H9 (cell line): ENCODE measurements at regions not wholly inside any gene's neighbourhood (a gene's known extent, or its start where the extent isn't known, plus 50 kb on each side); places are given as distances from the start of the nearest gene placed in this dataset.

Experiments used
- DNase-seq: peaks from one replicate; pipeline ENCODE4 v3.0.0-alpha.2; 2017
- H2AFZ ChIP-seq: one replicate; pipeline ENCODE4 v1.6.1; 2013; ENCODE audit warnings: mild to moderate bottlenecking, low read length, control low read depth, moderate library complexity
- H2AK5ac ChIP-seq: 2 replicates; pipeline ENCODE4 v1.6.1; 2013; ENCODE audit warnings: low read length, control low read depth, mixed read lengths; ENCODE audit not compliant: insufficient read length
- H2BK120ac ChIP-seq: one replicate; pipeline ENCODE4 v1.6.1; 2013; ENCODE audit warnings: low read depth, mild to moderate bottlenecking, low read length, control low read depth, inconsistent platforms; ENCODE audit not compliant: poor library complexity, severe bottlenecking
- H2BK12ac ChIP-seq: 2 replicates; pipeline ENCODE4 v1.6.1; 2013; ENCODE audit warnings: low read length, control low read depth, mixed read lengths, low read depth; ENCODE audit not compliant: insufficient read length
- H2BK15ac ChIP-seq: 2 replicates; pipeline ENCODE4 v1.6.1; 2013; ENCODE audit warnings: low read depth, low read length, control low read depth
- H2BK20ac ChIP-seq: one replicate; pipeline ENCODE4 v1.6.1; 2013; ENCODE audit warnings: low read depth, mild to moderate bottlenecking, low read length, control low read depth, inconsistent platforms; ENCODE audit not compliant: poor library complexity, severe bottlenecking
- H2BK5ac ChIP-seq: 2 replicates; pipeline ENCODE4 v1.6.1; 2013; ENCODE audit warnings: low read length, control low read depth, mixed read lengths; ENCODE audit not compliant: insufficient read length
- H3K14ac ChIP-seq: 2 replicates; pipeline ENCODE4 v1.6.1; 2013; ENCODE audit warnings: low read length, control low read depth; ENCODE audit not compliant: insufficient read depth
- H3K18ac ChIP-seq: 2 replicates; pipeline ENCODE4 v1.6.1; 2013; ENCODE audit warnings: low read depth, mild to moderate bottlenecking, mixed read lengths, low read length, control low read depth; ENCODE audit not compliant: insufficient read length
- H3K23ac ChIP-seq: 2 replicates; pipeline ENCODE4 v1.6.1; 2013; ENCODE audit warnings: low read length, control low read depth, mixed read lengths, low read depth; ENCODE audit not compliant: insufficient read length
- H3K23me2 ChIP-seq: 2 replicates; pipeline ENCODE4 v1.6.1; 2013; ENCODE audit warnings: low read depth, mild to moderate bottlenecking, mixed read lengths, low read length, control low read depth; ENCODE audit not compliant: insufficient read length, poor library complexity, severe bottlenecking
- H3K27ac ChIP-seq: 2 replicates; pipeline ENCODE4 v1.5.1; 2013; ENCODE audit warnings: low read length, control low read depth, mixed read lengths, low read depth; ENCODE audit not compliant: insufficient read length
- H3K27me3 ChIP-seq: 2 replicates; pipeline ENCODE4 v1.6.1; 2013; ENCODE audit warnings: low read length, control low read depth, inconsistent platforms; ENCODE audit not compliant: insufficient read depth
- H3K4ac ChIP-seq: 2 replicates; pipeline ENCODE4 v1.6.1; 2013; ENCODE audit warnings: low read depth, mild to moderate bottlenecking, control low read depth, inconsistent platforms, low read length, moderate library complexity
- H3K4me1 ChIP-seq: 2 replicates; pipeline ENCODE4 v1.6.1; 2013; ENCODE audit warnings: low read length, control low read depth, inconsistent platforms; ENCODE audit not compliant: insufficient read depth
- H3K4me2 ChIP-seq: 2 replicates; pipeline ENCODE4 v1.6.1; 2013; ENCODE audit warnings: low read length, control low read depth, mixed read lengths; ENCODE audit not compliant: insufficient read length, insufficient read depth
- H3K56ac ChIP-seq: 2 replicates; pipeline ENCODE4 v1.6.1; 2013; ENCODE audit warnings: low read depth, mild to moderate bottlenecking, mixed read lengths, low read length, control low read depth; ENCODE audit not compliant: insufficient read length
- H3K79me1 ChIP-seq: 2 replicates; pipeline ENCODE4 v1.6.1; 2013; ENCODE audit warnings: low read depth, mild to moderate bottlenecking, moderate library complexity, low read length, control low read depth, inconsistent platforms; ENCODE audit not compliant: insufficient read depth, poor library complexity, severe bottlenecking
- H3K79me2 ChIP-seq: 2 replicates; pipeline ENCODE4 v1.6.1; 2013; ENCODE audit warnings: low read length, control low read depth, inconsistent platforms; ENCODE audit not compliant: insufficient read depth
- H3K9ac ChIP-seq: 2 replicates; pipeline ENCODE4 v1.6.1; 2013; ENCODE audit warnings: low read length, control low read depth, mixed read lengths; ENCODE audit not compliant: insufficient read length; ENCODE audit errors: extremely low read depth
- H3K9me3 ChIP-seq: one replicate; pipeline ENCODE4 v1.6.1; 2013; ENCODE audit warnings: low read depth, low read length, inconsistent platforms; ENCODE audit not compliant: control insufficient read depth
- H3T11ph ChIP-seq: one replicate; pipeline ENCODE4 v1.6.1; 2013; ENCODE audit warnings: mild to moderate bottlenecking, low read length, control low read depth, inconsistent platforms
- H4K20me1 ChIP-seq: one replicate; pipeline ENCODE4 v1.6.1; 2013; ENCODE audit not compliant: control insufficient read depth, insufficient read length, insufficient read depth
- H4K5ac ChIP-seq: 2 replicates; pipeline ENCODE4 v1.6.1; 2013; ENCODE audit warnings: low read depth, mild to moderate bottlenecking, mixed read lengths, low read length, control low read depth; ENCODE audit not compliant: insufficient read length
- H4K8ac ChIP-seq: replicated peaks from 2 replicates; pipeline ENCODE4 v1.6.1; 2013; ENCODE audit warnings: low read length, control low read depth, mixed read lengths, low read depth; ENCODE audit not compliant: insufficient read length
- H4K91ac ChIP-seq: 2 replicates; pipeline ENCODE4 v1.6.1; 2013; ENCODE audit warnings: low read depth, mild to moderate bottlenecking, moderate library complexity, mixed read lengths, low read length, control low read depth; ENCODE audit not compliant: insufficient read length
- H3K27ac Mint-ChIP-seq, 3 experiments: 2 replicates in 2 of 3; 3 replicates in 1 of 3; pipeline ENCODE4 v1.8.0; 2020 to 2021; ENCODE audit warnings: mixed read lengths in 3 of 3, mild to moderate bottlenecking in 1 of 3, moderate library complexity in 1 of 3
- H3K27me3 Mint-ChIP-seq: 2 replicates; pipeline ENCODE4 v1.8.0; 2021; ENCODE audit warnings: low read depth, mild to moderate bottlenecking, moderate library complexity, mixed read lengths
- H3K36me3 Mint-ChIP-seq, 3 experiments: 2 replicates in 2 of 3; 3 replicates in 1 of 3; pipeline ENCODE4 v1.8.0; 2020 to 2021; ENCODE audit warnings: low read depth in 3 of 3, mixed read lengths in 3 of 3; ENCODE audit not compliant: insufficient read depth in 1 of 3
- H3K4me1 Mint-ChIP-seq, 2 experiments: 2 replicates each; pipeline ENCODE4 v1.8.0; 2020; ENCODE audit warnings: mixed read lengths in 2 of 2
- H3K4me3 Mint-ChIP-seq, 2 experiments: 2 replicates in 1 of 2; 3 replicates in 1 of 2; pipeline ENCODE4 v1.8.0; 2020 to 2021; ENCODE audit warnings: mild to moderate bottlenecking in 2 of 2, mixed read lengths in 2 of 2, moderate library complexity in 1 of 2
- H3K9me3 Mint-ChIP-seq, 2 experiments: 2 replicates in 1 of 2; 3 replicates in 1 of 2; pipeline ENCODE4 v1.8.0; 2020; ENCODE audit warnings: mild to moderate bottlenecking in 2 of 2, mixed read lengths in 2 of 2, moderate library complexity in 1 of 2
- CTCF ChIP-seq: fragments of 200-600 bp; sonication (generic); conservative IDR thresholded peaks from 3 replicates; pipeline ENCODE4 v1.8.0; 2021; ENCODE audit warnings: antibody characterized with exemption, mild to moderate bottlenecking
- WGBS: extraction: QIAGEN DNeasy Blood & Tissue Kit; methylation state at CpG from one replicate; pipeline ENCODE4 v1.1.7; 2013; ENCODE audit warnings: missing lambda C conversion rate, low lambda C conversion rate, mixed read lengths; ENCODE audit not compliant: insufficient read length; ENCODE audit errors: extremely low coverage; 5-methylcytosine and 5-hydroxymethylcytosine counted together

GRCh38 chr14:83798421-83798820, 1731.5 kb upstream of the FLRT2 start:
- H3K4me2 ChIP-seq = no peak overlapping the region
- H3K9ac ChIP-seq = no peak overlapping the region
- H4K8ac ChIP-seq = no peak overlapping the region
- peaks cover 0 to 2% of the 10 kb centered on the region in 2 experiments; a peak in 1 of 5 replicates for H3K9me3 Mint-ChIP-seq
- peak overlapping the region in 1 of 3 experiments; percentile 63; a peak in 1 of 7 replicates for H3K27ac Mint-ChIP-seq
- no peak overlapping the region for H3K56ac ChIP-seq
- no peaks in the 10 kb centered on the region for H3K9me3 ChIP-seq
- H4K20me1 ChIP-seq = no peaks in the 10 kb centered on the region
- H2AK5ac ChIP-seq = no peak overlapping the region
- no peak overlapping the region for H2BK5ac ChIP-seq
- H3K79me2 ChIP-seq = no peaks in the 10 kb centered on the region
- no peaks in the 10 kb centered on the region for H3K27me3 Mint-ChIP-seq
- H3K14ac ChIP-seq = no peak overlapping the region
- no peak overlapping the region for H3K4ac ChIP-seq
- no CpG with 5 or more reads among the region's 2 CpGs for WGBS
- H4K5ac ChIP-seq = no peak overlapping the region
- no peak overlapping the region for H3K18ac ChIP-seq
- H2BK15ac ChIP-seq = no peak overlapping the region
- H3T11ph ChIP-seq = no peak overlapping the region
- no peaks in the 10 kb centered on the region for H3K36me3 Mint-ChIP-seq
- no peaks in the 10 kb centered on the region for H3K79me1 ChIP-seq
- no peak overlapping the region for H2BK12ac ChIP-seq
- H3K27me3 ChIP-seq = no peaks in the 10 kb centered on the region
- no peak overlapping the region for H2BK120ac ChIP-seq
- H3K23me2 ChIP-seq = no peaks in the 10 kb centered on the region
- no peak for DNase-seq
- H3K4me3 Mint-ChIP-seq = no peak overlapping the region
- no peaks in the 10 kb centered on the region for H3K4me1 ChIP-seq
- no peak overlapping the region for H2AFZ ChIP-seq
- H4K91ac ChIP-seq = no peak overlapping the region
- H3K4me1 Mint-ChIP-seq = no peaks in the 10 kb centered on the region
- H2BK20ac ChIP-seq = no peak overlapping the region
- H3K27ac ChIP-seq = no peak overlapping the region
- TF ChIP-seq CTCF = no peak
- H3K23ac ChIP-seq = no peak overlapping the region
